ENCODE measurements at regions not wholly inside any gene's neighbourhood (a gene's known extent, or its start where the extent isn't known, plus 50 kb on each side); places are given as distances from the start of the nearest gene placed in this dataset.

DNA sequence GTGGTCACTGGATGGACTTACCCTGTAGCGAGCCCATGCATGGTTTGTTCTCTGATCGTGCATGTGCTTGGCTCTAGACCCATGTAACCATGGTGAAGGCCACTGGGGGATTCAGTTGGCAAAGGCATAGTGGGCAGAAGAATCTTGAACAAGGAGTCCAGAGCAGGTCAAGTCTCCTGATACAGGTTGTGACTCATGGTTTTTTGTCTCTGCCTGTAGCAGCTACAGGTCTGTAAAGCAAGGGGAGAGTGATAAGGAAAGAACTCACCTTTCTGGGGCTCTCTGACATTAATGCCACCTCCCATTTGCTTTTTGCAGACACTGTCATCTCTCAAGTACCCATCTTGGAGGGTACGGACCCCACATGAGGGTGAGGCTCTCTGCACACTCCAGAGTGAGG, 153.4 kb upstream of the CAMK1G start:
- Histone ChIP-seq H3K36me3 (ENCODE audit: control insufficient read depth in 1 of 2, insufficient read depth in 2 of 2, low read length in 1 of 2) (no peaks in the 10 kb centered on the region), H3K4me1 (ENCODE audit: control insufficient read depth in 1 of 2, insufficient read depth in 2 of 2, low read length in 2 of 2) (no peaks in the 10 kb centered on the region), H3K9me3 (ENCODE audit: control insufficient read depth, low read length) (peaks cover 2% of the 10 kb centered on the region), H3K27me3 (ENCODE audit: control insufficient read depth in 1 of 2, insufficient read depth in 2 of 2, low read length in 1 of 2) (no peaks in the 10 kb centered on the region), H3K27ac (ENCODE audit: low read depth in 1 of 2, low read length in 2 of 2) (no peak overlapping the region), H3K4me3 (ENCODE audit: low read length in 2 of 2) (no peak overlapping the region)
- 55 to 59% methylated on average over 3 of the region's 3 CpGs for WGBS, 2 donors
- DNase-seq: no peak
- ATAC-seq (ENCODE audit: low FRiP score): no peak
- intact Hi-C loops (cut with DNase I): no loop called here

- H3K27ac ChIP-seq (ENCODE audit: low read depth in 1 of 2, low read length in 2 of 2): no peak overlapping the region
- H3K36me3 ChIP-seq (ENCODE audit: control insufficient read depth in 1 of 2, insufficient read depth in 2 of 2, low read length in 1 of 2): no peaks in the 10 kb centered on the region
- WGBS, 2 donors: 86 to 88% methylated on average over 5 of the region's 5 CpGs
- no peak for ATAC-seq (ENCODE audit: low FRiP score)
- H3K4me3 ChIP-seq (ENCODE audit: low read length in 2 of 2): no peak overlapping the region
- intact Hi-C loops (cut with DNase I): no loop called here
- no peak for DNase-seq
- H3K9me3 ChIP-seq (ENCODE audit: control insufficient read depth, low read length): peaks cover 2% of the 10 kb centered on the region
- no peaks in the 10 kb centered on the region for H3K4me1 ChIP-seq (ENCODE audit: control insufficient read depth in 1 of 2, insufficient read depth in 2 of 2, low read length in 2 of 2)
- no peaks in the 10 kb centered on the region for H3K27me3 ChIP-seq (ENCODE audit: control insufficient read depth in 1 of 2, insufficient read depth in 2 of 2, low read length in 1 of 2)
Measured at GRCh38 chr1:209430821-209431259, 152.7 kb upstream of the CAMK1G start.

DNA sequence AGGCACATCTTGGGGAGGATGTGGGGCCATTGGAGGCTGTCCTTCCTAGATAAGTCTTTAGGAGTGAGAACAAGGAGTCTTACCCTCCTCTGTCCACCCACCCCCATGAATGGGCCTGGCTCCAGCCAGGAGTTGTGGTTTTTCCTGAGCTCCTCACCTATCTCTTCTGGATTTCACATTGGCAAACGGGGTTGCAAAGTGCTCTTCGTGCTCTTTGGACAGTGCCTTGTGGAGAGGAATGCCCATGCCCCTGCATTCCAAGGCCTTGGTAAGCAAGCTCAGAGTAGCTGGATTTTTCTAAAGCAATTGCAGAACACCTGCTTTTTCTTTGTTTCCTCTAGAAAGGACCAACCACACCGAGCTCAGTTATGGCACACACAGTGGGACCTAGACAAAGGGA, 152.1 kb upstream of the CAMK1G start:
- 88 to 90% methylated on average over 3 of the region's 3 CpGs for WGBS, 2 donors
- DNase-seq: no peak
- intact Hi-C loops (cut with DNase I): no loop called here

DNA sequence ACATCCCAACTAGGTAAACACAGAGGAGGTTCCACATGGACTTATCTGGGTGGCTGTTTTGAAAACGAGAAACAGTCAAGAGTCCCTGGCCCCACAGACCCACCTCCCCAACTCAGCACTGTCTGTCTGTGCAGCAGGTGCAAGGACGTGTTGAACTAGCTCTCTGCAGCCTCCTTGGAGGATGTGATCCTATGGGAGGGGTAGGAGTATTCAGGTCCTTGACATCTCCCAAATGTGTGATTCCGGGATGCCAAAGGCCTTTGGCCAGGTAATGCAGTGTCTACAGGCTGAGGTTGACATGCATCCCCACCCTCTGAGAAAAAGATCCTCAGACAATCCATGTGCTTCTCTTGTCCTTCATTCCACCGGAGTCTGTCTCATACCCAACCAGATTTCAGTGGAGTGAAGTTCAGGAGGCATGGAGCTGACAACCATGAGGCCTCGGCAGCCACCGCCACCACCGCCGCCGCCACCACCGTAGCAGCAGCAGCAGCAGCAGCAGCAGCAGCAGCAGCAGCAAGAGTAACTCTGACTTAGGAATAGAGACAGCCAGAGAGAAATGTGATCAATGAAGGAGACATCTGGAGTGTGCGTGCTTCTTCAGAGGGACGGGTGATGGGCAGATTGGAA, 151.6 kb upstream of the CAMK1G start:
- H3K27ac ChIP-seq (ENCODE audit: low read depth in 1 of 2, low read length in 2 of 2): no peak overlapping the region
- WGBS, 2 donors: 88 to 90% methylated on average over 12 of the region's 12 CpGs
- intact Hi-C loops (cut with DNase I): no loop called here
- H3K27me3 ChIP-seq (ENCODE audit: control insufficient read depth in 1 of 2, insufficient read depth in 2 of 2, low read length in 1 of 2): no peaks in the 10 kb centered on the region
- no peak for ATAC-seq (ENCODE audit: low FRiP score)
- H3K9me3 ChIP-seq (ENCODE audit: control insufficient read depth, low read length): no peaks in the 10 kb centered on the region
- no peaks in the 10 kb centered on the region for H3K36me3 ChIP-seq (ENCODE audit: control insufficient read depth in 1 of 2, insufficient read depth in 2 of 2, low read length in 1 of 2)
- DNase-seq: no peak
- no peaks in the 10 kb centered on the region for H3K4me1 ChIP-seq (ENCODE audit: control insufficient read depth in 1 of 2, insufficient read depth in 2 of 2, low read length in 2 of 2)
- H3K4me3 ChIP-seq (ENCODE audit: low read length in 2 of 2): no peak overlapping the region

More for the DNA sequence above, 152.1 kb upstream of the CAMK1G start:
- H3K4me3 ChIP-seq (ENCODE audit: low read length in 2 of 2): no peak overlapping the region
- H3K36me3 ChIP-seq (ENCODE audit: control insufficient read depth in 1 of 2, insufficient read depth in 2 of 2, low read length in 1 of 2): no peaks in the 10 kb centered on the region
- no peak for ATAC-seq (ENCODE audit: low FRiP score)
- no peak overlapping the region for H3K27ac ChIP-seq (ENCODE audit: low read depth in 1 of 2, low read length in 2 of 2)
- no peaks in the 10 kb centered on the region for H3K4me1 ChIP-seq (ENCODE audit: control insufficient read depth in 1 of 2, insufficient read depth in 2 of 2, low read length in 2 of 2)
- no peaks in the 10 kb centered on the region for H3K27me3 ChIP-seq (ENCODE audit: control insufficient read depth in 1 of 2, insufficient read depth in 2 of 2, low read length in 1 of 2)
- no peaks in the 10 kb centered on the region for H3K9me3 ChIP-seq (ENCODE audit: control insufficient read depth, low read length)

GRCh38 chr1:209432443-209432825, 151.1 kb upstream of the CAMK1G start:
- Histone ChIP-seq H3K36me3 (ENCODE audit: control insufficient read depth in 1 of 2, insufficient read depth in 2 of 2, low read length in 1 of 2) (no peaks in the 10 kb centered on the region), H3K9me3 (ENCODE audit: control insufficient read depth, low read length) (no peaks in the 10 kb centered on the region), H3K27me3 (ENCODE audit: control insufficient read depth in 1 of 2, insufficient read depth in 2 of 2, low read length in 1 of 2) (no peaks in the 10 kb centered on the region), H3K27ac (ENCODE audit: low read depth in 1 of 2, low read length in 2 of 2) (no peak overlapping the region), H3K4me3 (ENCODE audit: low read length in 2 of 2) (no peak overlapping the region), H3K4me1 (ENCODE audit: control insufficient read depth in 1 of 2, insufficient read depth in 2 of 2, low read length in 2 of 2) (no peaks in the 10 kb centered on the region)
- no peak for DNase-seq
- intact Hi-C loops (cut with DNase I): no loop called here
- 65 to 67% methylated on average over 4 of the region's 4 CpGs for WGBS, 2 donors
- no peak for ATAC-seq (ENCODE audit: low FRiP score)

DNA sequence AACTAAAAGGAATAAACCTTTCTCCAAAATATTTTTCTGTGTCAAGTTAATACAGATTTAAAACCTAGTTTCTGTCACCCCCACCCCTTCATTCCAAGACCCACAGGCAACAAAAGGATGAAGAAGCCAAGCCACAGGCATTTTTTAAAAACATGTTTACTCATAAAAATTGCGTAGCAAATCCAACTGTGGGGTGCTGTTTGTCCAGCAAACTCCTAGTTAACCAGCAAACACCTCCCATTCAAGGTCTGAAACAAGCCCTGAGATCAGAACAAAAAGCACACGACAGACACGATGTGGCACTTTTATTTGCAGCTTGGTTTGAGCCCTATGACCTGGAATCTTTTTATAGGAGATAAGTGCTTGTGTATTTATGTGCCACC, 149.9 kb upstream of the CAMK1G start:
- no peak for ATAC-seq (ENCODE audit: low FRiP score)
- H3K27ac ChIP-seq (ENCODE audit: low read depth in 1 of 2, low read length in 2 of 2): no peak overlapping the region
- DNase-seq: no peak
- no peaks in the 10 kb centered on the region for H3K4me1 ChIP-seq (ENCODE audit: control insufficient read depth in 1 of 2, insufficient read depth in 2 of 2, low read length in 2 of 2)
- WGBS, 2 donors: 37 to 45% methylated on average over 3 of the region's 3 CpGs
- no peak overlapping the region for H3K4me3 ChIP-seq (ENCODE audit: low read length in 2 of 2)
- peaks cover 1% of the 10 kb centered on the region for H3K9me3 ChIP-seq (ENCODE audit: control insufficient read depth, low read length)
- intact Hi-C loops (cut with DNase I): no loop called here
- no peaks in the 10 kb centered on the region for H3K36me3 ChIP-seq (ENCODE audit: control insufficient read depth in 1 of 2, insufficient read depth in 2 of 2, low read length in 1 of 2)
- H3K27me3 ChIP-seq (ENCODE audit: control insufficient read depth in 1 of 2, insufficient read depth in 2 of 2, low read length in 1 of 2): no peaks in the 10 kb centered on the region

DNA sequence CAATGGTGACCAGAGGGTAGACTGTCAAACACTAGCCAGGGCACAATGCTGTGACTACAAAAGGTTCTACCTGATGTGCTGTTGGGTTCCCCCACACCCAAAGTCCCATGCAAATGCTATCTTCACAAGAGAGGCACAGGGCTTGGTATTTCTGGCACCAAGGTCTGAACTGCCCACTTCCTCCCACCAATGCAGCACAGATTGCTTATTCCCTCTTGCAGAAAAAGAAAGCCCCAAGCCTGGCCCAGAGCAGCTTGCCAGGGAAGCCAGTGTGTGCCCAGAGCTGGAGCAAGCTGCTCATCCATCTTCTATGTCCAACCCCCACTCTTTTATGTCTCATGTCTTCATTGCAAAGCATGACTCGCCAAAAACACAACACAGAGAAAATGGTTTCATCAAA, 149.4 kb upstream of the CAMK1G start:
- Histone ChIP-seq H3K4me3 (ENCODE audit: low read length in 2 of 2) (no peak overlapping the region), H3K9me3 (ENCODE audit: control insufficient read depth, low read length) (peaks cover 1% of the 10 kb centered on the region), H3K4me1 (ENCODE audit: control insufficient read depth in 1 of 2, insufficient read depth in 2 of 2, low read length in 2 of 2) (no peaks in the 10 kb centered on the region), H3K36me3 (ENCODE audit: control insufficient read depth in 1 of 2, insufficient read depth in 2 of 2, low read length in 1 of 2) (no peaks in the 10 kb centered on the region), H3K27me3 (ENCODE audit: control insufficient read depth in 1 of 2, insufficient read depth in 2 of 2, low read length in 1 of 2) (no peaks in the 10 kb centered on the region), H3K27ac (ENCODE audit: low read depth in 1 of 2, low read length in 2 of 2) (no peak overlapping the region)
- intact Hi-C loops (cut with DNase I): no loop called here
- no peak for ATAC-seq (ENCODE audit: low FRiP score)
- WGBS, 2 donors: 52 to 63% methylated on average over 1 of the region's 1 CpG
- no peak for DNase-seq

DNA sequence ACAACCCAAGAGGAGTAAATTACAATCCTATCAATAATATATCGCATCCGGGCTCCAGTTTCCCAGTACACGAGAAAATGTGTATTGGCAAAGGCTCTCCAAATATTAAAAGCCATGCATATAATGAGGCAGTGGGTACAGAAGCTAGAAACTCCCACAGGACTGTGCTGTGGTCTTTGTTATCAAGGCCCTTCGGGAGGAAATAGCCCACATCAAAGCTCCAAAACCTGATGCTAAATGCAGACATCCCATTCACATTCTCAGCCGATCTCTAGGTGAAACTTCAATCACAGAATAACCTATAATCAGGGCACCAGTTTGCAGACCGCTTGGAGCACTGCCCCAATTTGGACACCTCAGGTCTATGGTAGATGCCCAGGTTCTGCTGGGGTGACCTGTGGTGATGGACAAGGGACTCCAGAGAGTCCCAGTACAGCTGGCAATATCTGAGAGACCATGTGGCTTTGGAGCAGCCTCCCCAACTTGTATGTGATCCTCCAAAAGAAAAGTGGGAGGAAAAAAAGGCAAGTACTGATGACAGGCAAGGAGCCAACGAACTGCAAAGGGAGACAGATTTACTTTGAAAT, 148.8 kb upstream of the CAMK1G start:
- 63 to 64% methylated on average over 7 of the region's 7 CpGs for WGBS, 2 donors
- no peaks in the 10 kb centered on the region for H3K36me3 ChIP-seq (ENCODE audit: control insufficient read depth in 1 of 2, insufficient read depth in 2 of 2, low read length in 1 of 2)
- ATAC-seq (ENCODE audit: low FRiP score) (no peak), DNase-seq (no peak)
- H3K4me1 ChIP-seq (ENCODE audit: control insufficient read depth in 1 of 2, insufficient read depth in 2 of 2, low read length in 2 of 2): no peaks in the 10 kb centered on the region
- no peaks in the 10 kb centered on the region for H3K27me3 ChIP-seq (ENCODE audit: control insufficient read depth in 1 of 2, insufficient read depth in 2 of 2, low read length in 1 of 2)
- peaks cover 1% of the 10 kb centered on the region for H3K9me3 ChIP-seq (ENCODE audit: control insufficient read depth, low read length)
- no peak overlapping the region for H3K27ac ChIP-seq (ENCODE audit: low read depth in 1 of 2, low read length in 2 of 2)
- intact Hi-C loops (cut with DNase I): no loop called here
- H3K4me3 ChIP-seq (ENCODE audit: low read length in 2 of 2): no peak overlapping the region
